Nephron progenitor cell (in vitro differentiated cells): ENCODE measurements at regions not wholly inside any gene's neighbourhood (a gene's known extent, or its start where the extent isn't known, plus 50 kb on each side); places are given as distances from the start of the nearest gene placed in this dataset.

Experiments
- DNase-seq: peaks from one replicate; pipeline ENCODE4 v3.0.0; 2021
- H3K27ac Mint-ChIP-seq: 2 replicates; pipeline ENCODE4 v1.8.0; 2021; ENCODE audit warnings: mild to moderate bottlenecking, moderate library complexity, mixed read lengths
- H3K27me3 Mint-ChIP-seq: 2 replicates; pipeline ENCODE4 v1.8.0; 2021; ENCODE audit warnings: mild to moderate bottlenecking, low read depth, mixed read lengths; ENCODE audit not compliant: poor library complexity
- H3K36me3 Mint-ChIP-seq: 2 replicates; pipeline ENCODE4 v1.8.0; 2021; ENCODE audit warnings: low read depth, mixed read lengths
- H3K4me1 Mint-ChIP-seq: 2 replicates; pipeline ENCODE4 v1.8.0; 2021; ENCODE audit warnings: mixed read lengths
- H3K4me3 Mint-ChIP-seq: 2 replicates; pipeline ENCODE4 v1.8.0; 2021; ENCODE audit warnings: mild to moderate bottlenecking, moderate library complexity, mixed read lengths
- H3K9me3 Mint-ChIP-seq: 2 replicates; pipeline ENCODE4 v1.8.0; 2021; ENCODE audit warnings: mild to moderate bottlenecking, moderate library complexity, mixed read lengths
- TF ChIP-seq, protein P1 (sequence below): fragments of 200-600 bp; sonication (generic); IDR thresholded peaks from 2 replicates; pipeline ENCODE4 v1.5.0; 2021; ENCODE audit warnings: antibody characterized with exemption

DNA sequence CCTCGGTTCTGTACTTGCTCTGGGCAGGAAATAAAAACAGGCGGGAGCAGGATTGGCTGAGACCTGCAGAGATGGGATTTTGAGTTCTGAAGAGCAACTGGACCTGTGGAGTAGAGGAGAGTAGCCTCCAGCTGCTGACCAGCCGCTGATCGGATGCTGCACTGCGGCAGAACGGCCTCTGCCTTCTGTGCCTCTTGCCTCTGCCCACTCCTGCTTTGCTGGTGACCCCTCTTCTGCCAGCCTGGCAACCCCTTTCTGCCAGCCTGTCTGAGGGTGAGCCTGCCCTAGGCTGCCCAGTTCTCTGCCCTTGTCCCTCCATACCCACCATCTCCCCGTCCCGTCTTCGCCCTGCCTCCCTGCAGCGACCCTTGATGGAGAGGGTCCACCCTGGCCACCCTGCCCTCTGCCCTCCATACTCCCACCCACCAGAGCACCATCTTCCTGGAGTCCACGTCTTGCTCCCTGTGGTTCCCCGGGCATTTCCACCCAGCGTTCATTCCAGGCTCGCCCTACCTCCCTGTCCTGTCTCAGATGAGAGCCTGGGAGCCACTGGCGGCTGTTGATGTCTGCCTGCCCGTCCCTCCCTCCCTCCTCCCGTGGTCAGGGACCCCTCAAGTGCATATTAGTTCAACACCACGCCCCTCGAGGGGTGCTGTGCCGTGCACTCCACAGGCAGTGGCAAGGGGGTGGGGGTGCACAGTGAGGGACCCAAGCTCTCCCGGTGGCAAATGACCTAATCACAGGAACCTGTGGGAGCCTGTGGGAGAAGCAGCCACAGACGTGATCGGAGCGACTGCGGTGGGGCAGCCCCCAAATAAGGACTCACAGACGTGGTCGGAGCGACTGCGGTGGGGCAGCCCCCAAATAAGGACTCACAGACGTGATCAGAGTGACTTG, 863.3 kb downstream of the TBC1D22A start:
- H3K27ac Mint-ChIP-seq, result no peak overlapping the region
- peaks cover 3% of the 10 kb centered on the region for H3K27me3 Mint-ChIP-seq
- TF ChIP-seq, protein P1, sequence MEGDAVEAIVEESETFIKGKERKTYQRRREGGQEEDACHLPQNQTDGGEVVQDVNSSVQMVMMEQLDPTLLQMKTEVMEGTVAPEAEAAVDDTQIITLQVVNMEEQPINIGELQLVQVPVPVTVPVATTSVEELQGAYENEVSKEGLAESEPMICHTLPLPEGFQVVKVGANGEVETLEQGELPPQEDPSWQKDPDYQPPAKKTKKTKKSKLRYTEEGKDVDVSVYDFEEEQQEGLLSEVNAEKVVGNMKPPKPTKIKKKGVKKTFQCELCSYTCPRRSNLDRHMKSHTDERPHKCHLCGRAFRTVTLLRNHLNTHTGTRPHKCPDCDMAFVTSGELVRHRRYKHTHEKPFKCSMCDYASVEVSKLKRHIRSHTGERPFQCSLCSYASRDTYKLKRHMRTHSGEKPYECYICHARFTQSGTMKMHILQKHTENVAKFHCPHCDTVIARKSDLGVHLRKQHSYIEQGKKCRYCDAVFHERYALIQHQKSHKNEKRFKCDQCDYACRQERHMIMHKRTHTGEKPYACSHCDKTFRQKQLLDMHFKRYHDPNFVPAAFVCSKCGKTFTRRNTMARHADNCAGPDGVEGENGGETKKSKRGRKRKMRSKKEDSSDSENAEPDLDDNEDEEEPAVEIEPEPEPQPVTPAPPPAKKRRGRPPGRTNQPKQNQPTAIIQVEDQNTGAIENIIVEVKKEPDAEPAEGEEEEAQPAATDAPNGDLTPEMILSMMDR, result no peak
- no peak overlapping the region for H3K4me3 Mint-ChIP-seq
- H3K9me3 Mint-ChIP-seq, result no peaks in the 10 kb centered on the region
- peaks cover 16% of the 10 kb centered on the region for H3K4me1 Mint-ChIP-seq
- DNase-seq, result no peak
- no peaks in the 10 kb centered on the region for H3K36me3 Mint-ChIP-seq

DNA sequence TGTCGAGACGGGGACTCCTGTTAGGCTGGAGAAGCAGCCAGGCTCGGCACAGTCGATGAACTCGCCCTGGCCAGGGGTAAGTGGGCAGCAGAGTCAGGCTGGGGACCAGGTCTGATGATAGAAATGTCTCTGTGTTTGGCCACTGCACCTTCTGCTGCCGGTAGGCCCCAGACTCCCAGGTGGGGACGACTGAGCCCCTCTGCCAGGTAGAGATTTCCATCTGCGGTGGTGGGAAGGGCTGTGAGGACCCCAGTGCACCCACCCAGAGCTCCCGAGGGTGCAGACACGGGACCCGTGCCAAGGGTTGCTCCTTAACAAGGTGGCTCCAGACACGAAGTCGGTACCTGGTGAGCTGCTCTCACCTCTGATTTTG, 862.5 kb downstream of the TBC1D22A start:
- peaks cover 3% of the 10 kb centered on the region for H3K27me3 Mint-ChIP-seq
- TF ChIP-seq, protein P1, result no peak
- H3K27ac Mint-ChIP-seq, result no peak overlapping the region
- H3K4me3 Mint-ChIP-seq, result no peak overlapping the region
- H3K36me3 Mint-ChIP-seq, result no peaks in the 10 kb centered on the region
- H3K9me3 Mint-ChIP-seq, result no peaks in the 10 kb centered on the region
- peaks cover 20% of the 10 kb centered on the region for H3K4me1 Mint-ChIP-seq
- DNase-seq, result no peak

DNA sequence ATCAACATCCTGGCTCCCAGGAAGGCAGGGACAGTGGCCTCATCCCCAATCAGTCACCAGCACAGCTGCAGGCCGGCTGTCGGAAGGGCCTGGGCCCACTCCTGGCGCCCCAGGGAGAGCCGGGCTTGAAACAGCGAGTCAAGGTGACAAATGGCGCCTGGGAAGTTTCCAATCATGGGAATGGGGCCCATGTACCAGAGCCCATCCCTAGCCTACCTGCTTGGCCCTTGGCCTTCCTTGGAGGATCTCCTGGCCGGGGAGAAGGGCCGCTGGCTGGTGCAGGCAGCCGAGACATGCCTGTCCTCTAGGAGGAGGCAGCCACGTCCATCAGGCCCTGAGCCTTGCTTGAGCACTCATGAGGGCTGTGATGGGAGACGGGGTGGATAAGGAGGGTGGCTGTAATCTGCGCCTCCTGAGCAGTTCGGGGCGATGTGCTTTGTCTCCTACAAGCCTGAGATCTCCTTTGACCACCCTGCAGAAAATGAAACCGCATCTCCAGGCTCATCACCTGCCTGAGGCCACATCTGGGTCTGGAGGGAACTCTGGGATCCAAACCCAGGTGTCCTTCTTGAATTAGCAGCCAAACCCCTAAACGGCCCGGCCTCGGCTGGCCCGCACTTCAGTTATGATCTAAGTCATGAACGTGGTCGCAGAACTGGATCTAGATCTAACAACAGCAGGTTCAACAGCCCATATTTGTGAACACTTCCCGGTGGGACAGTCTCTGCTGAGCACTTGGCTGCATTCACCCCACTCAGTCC, 862.0 kb downstream of the TBC1D22A start:
- Mint-ChIP-seq H3K4me3 (no peak overlapping the region), H3K27ac (peak overlapping the region; percentile 25), H3K27me3 (peaks cover 3% of the 10 kb centered on the region), H3K4me1 (peaks cover 20% of the 10 kb centered on the region), H3K36me3 (no peaks in the 10 kb centered on the region), H3K9me3 (no peaks in the 10 kb centered on the region)
- no peak for DNase-seq
- TF ChIP-seq, protein P1, result no peak

DNA sequence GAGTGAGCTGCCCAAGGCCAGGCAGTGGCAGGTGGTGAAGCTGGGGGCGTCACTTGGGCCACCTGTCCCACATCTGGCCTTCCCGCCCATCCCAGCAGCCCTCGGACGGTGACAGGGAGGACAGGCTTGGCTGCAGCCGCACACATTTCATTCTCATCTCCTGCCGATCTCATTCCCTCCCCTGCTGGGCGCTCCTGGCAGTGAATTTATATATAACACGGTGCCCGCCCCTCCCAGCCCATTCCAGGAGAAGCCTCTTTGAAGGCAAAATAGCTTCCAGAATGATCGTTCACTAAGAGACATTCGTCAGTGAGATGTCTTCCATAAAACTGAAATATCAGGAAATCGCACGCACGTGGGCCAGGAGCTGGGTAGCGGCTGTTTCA, 861.3 kb downstream of the TBC1D22A start:
- no peak for DNase-seq
- Mint-ChIP-seq H3K27me3 (peaks cover 3% of the 10 kb centered on the region), H3K9me3 (no peaks in the 10 kb centered on the region), H3K4me1 (peaks cover 20% of the 10 kb centered on the region), H3K4me3 (no peak overlapping the region), H3K27ac (no peak overlapping the region), H3K36me3 (no peaks in the 10 kb centered on the region)
- TF ChIP-seq, protein P1, result no peak

DNA sequence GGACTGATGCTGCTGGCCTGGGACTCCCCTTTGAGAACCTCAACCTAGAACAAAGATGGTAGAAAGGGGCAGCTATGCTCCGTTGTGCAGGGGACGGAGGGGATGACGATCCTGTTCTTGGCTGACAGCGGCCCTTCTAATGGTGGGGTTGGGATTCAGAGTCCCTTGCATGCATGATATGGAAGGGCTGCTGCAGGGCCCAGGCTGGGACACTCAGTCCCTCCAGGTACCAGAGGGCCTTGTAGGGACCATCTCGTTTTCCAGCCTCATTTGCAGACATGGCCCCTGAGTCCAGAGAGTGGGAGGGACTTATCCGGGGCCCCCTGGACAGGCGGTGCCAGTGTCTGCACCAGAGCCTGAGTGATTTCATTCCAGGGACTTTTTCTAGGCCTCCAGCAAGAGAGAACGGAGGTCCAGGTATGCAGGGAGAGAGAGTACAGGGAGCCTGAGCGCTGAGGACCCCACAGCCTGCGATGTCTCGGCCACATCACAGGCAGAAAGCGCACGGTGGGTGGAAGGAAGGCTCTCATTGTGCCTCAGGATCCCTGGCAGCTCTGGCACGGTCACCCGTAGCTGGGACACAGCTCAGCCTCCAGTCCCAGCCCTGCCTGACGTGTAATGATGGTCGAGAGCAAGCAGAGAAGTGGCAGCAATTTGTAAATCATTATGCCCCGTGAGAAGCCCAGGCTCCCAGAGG, 860.8 kb downstream of the TBC1D22A start:
- no peaks in the 10 kb centered on the region for H3K36me3 Mint-ChIP-seq
- H3K4me3 Mint-ChIP-seq, result no peak overlapping the region
- H3K9me3 Mint-ChIP-seq, result no peaks in the 10 kb centered on the region
- TF ChIP-seq, protein P1, result no peak
- DNase-seq, result no peak
- peaks cover 6% of the 10 kb centered on the region for H3K27me3 Mint-ChIP-seq
- peaks cover 20% of the 10 kb centered on the region for H3K4me1 Mint-ChIP-seq
- no peak overlapping the region for H3K27ac Mint-ChIP-seq
